Ovary (tissue), 3 donors: ENCODE measurements at regions not wholly inside any gene's neighbourhood (a gene's known extent, or its start where the extent isn't known, plus 50 kb on each side); places are given as distances from the start of the nearest gene placed in this dataset.

Experiments used
- CTCF ChIP-seq, 3 donors: fragments of 450-650 bp in 2 of 3; fragments of 200-600 bp in 1 of 3; IDR thresholded peaks; one replicate each; pipeline versions ENCODE4 v1.5.1 to v1.8.0; 2016 to 2022; ENCODE audit warnings: antibody characterized with exemption in 3 of 3, mild to moderate bottlenecking in 1 of 3
- EP300 ChIP-seq: sonication (generic); formaldehyde crosslinking; IDR thresholded peaks from one replicate; pipeline ENCODE4 v1.6.1; 2017; ENCODE audit warnings: antibody characterized with exemption
- POLR2A ChIP-seq: fragments of 450-650 bp; IDR thresholded peaks from one replicate; pipeline ENCODE4 v1.6.1; 2017; ENCODE audit warnings: antibody characterized with exemption, mild to moderate bottlenecking, moderate library complexity
- donor health status: DM: no; HTN: no; CAD: no.

- no peak for TF ChIP-seq POLR2A
- TF ChIP-seq CTCF (IDR thresholded peaks at IDR 0.05): no peak
- no peak for TF ChIP-seq EP300
Measured at GRCh38 chr20:43800186-43800585, 73.4 kb upstream of the GTSF1L start.
